Fibroblast of lung (primary cell): ENCODE measurements at regions not wholly inside any gene's neighbourhood (a gene's known extent, or its start where the extent isn't known, plus 50 kb on each side); places are given as distances from the start of the nearest gene placed in this dataset.

Source experiments
- EZH2 ChIP-seq: IDR thresholded peaks from 2 replicates; pipeline ENCODE4 v1.5.1; 2012; ENCODE audit warnings: low read length, control low read depth, mild to moderate bottlenecking; ENCODE audit errors: missing control alignments
- TF ChIP-seq, protein P1 (sequence below), 2 donors: IDR thresholded peaks in 1 of 2; conservative IDR thresholded peaks in 1 of 2; 1 replicate in 1 of 2; 2 replicates in 1 of 2; pipeline ENCODE4 v1.5.1; 2011 to 2012; ENCODE audit warnings: low read length in 2 of 2, control low read depth in 1 of 2, inconsistent platforms in 1 of 2, low read depth in 1 of 2, mild to moderate bottlenecking in 1 of 2

DNA sequence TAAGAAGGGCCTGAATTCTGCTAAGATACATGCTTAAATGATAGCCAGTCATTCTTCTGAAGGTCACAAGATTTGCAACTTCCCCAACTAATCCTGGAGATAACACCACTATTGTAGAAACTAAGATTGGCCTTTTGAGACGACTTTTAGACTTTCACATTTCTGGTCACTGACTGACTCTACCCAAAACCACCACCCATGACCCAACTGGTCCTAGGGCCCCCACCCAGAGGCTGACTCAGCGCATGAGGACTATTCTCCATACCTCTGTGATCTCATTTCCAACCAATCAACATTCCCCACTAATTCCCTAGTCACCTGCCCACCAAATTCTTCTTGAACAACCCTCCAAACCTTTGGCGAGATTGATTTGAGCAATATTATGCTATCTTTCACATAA, 1299.0 kb downstream of the CDH11 start:
- TF ChIP-seq, protein P1, sequence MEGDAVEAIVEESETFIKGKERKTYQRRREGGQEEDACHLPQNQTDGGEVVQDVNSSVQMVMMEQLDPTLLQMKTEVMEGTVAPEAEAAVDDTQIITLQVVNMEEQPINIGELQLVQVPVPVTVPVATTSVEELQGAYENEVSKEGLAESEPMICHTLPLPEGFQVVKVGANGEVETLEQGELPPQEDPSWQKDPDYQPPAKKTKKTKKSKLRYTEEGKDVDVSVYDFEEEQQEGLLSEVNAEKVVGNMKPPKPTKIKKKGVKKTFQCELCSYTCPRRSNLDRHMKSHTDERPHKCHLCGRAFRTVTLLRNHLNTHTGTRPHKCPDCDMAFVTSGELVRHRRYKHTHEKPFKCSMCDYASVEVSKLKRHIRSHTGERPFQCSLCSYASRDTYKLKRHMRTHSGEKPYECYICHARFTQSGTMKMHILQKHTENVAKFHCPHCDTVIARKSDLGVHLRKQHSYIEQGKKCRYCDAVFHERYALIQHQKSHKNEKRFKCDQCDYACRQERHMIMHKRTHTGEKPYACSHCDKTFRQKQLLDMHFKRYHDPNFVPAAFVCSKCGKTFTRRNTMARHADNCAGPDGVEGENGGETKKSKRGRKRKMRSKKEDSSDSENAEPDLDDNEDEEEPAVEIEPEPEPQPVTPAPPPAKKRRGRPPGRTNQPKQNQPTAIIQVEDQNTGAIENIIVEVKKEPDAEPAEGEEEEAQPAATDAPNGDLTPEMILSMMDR (conservative IDR thresholded peaks at IDR 0.05 in 1 of 2, IDR thresholded peaks at IDR 0.05 in 1 of 2; ENCODE audit: low read depth in 1 of 2, low read length in 2 of 2) = no peak
- TF ChIP-seq EZH2 = no peak
